HG03025 (cell line): ENCODE measurements at regions not wholly inside any gene's neighbourhood (a gene's known extent, or its start where the extent isn't known, plus 50 kb on each side); places are given as distances from the start of the nearest gene placed in this dataset.

Source experiments
- ATAC-seq: cut with Tn5 transposase; IDR thresholded peaks from one replicate; pipeline ENCODE4 v1.9.1; 2021; ENCODE audit warnings: mild to moderate bottlenecking, moderate library complexity; ENCODE audit not compliant: unreplicated experiment, low FRiP score

- ATAC-seq, result no peak
Observed at GRCh38 chr5:110338341-110339083, 388.0 kb downstream of the TMEM232 start.

GRCh38 chr5:110339399-110339798 is 387.1 kb downstream of the TMEM232 start:
- no peak for ATAC-seq

GRCh38 chr5:110341836-110342235 is 384.6 kb downstream of the TMEM232 start:
- ATAC-seq, result no peak

GRCh38 chr5:110342683-110343082 is 383.8 kb downstream of the TMEM232 start:
- no peak for ATAC-seq

- ATAC-seq, result no peak
Observed at GRCh38 chr5:110343616-110344015, 382.9 kb downstream of the TMEM232 start.

GRCh38 chr5:110345623-110346022 is 380.8 kb downstream of the TMEM232 start:
- ATAC-seq, result no peak

GRCh38 chr5:110346893-110347358 is 379.5 kb downstream of the TMEM232 start:
- ATAC-seq, result no peak

GRCh38 chr5:110347781-110348180 is 378.7 kb downstream of the TMEM232 start:
- no peak for ATAC-seq

- ATAC-seq, result no peak
Observed at GRCh38 chr5:110351430-110351829, 375.0 kb downstream of the TMEM232 start.

- no peak for ATAC-seq
Observed at GRCh38 chr5:110354311-110354710, 372.2 kb downstream of the TMEM232 start.

- no peak for ATAC-seq
Observed at GRCh38 chr5:110354915-110355644, 371.4 kb downstream of the TMEM232 start.

GRCh38 chr5:110356677-110357076 is 369.8 kb downstream of the TMEM232 start:
- no peak for ATAC-seq

GRCh38 chr5:110359221-110359620 is 367.2 kb downstream of the TMEM232 start:
- no peak for ATAC-seq

- ATAC-seq, result no peak
Observed at GRCh38 chr5:110361471-110361870, 365.0 kb downstream of the TMEM232 start.

- ATAC-seq, result no peak
Observed at GRCh38 chr5:110362261-110362660, 364.2 kb downstream of the TMEM232 start.

- no peak for ATAC-seq
Observed at GRCh38 chr5:110366716-110367115, 359.8 kb downstream of the TMEM232 start.
